ENCODE measurements at regions not wholly inside any gene's neighbourhood (a gene's known extent, or its start where the extent isn't known, plus 50 kb on each side); places are given as distances from the start of the nearest gene placed in this dataset.

DNA sequence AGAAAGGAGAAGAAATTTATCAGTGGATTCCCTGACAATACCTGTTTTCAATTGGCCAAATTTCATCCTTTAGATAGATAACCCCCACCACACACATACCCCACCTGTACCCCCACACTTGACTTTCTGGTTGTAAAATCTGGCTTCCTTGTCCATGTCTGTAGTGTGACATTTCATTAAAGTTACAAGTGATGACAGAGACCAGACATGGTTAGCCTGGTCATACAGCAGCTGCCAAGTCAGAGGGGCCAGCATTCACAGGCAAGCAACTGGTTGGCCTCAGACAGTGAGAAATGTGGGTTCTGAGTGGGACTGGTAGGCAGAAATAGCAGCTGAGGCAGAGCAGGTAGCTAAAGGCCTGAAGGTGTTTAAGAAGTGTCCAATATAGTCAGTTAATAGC is 238.6 kb upstream of the SOX14 start (continued):
- TF ChIP-seq, protein P1, sequence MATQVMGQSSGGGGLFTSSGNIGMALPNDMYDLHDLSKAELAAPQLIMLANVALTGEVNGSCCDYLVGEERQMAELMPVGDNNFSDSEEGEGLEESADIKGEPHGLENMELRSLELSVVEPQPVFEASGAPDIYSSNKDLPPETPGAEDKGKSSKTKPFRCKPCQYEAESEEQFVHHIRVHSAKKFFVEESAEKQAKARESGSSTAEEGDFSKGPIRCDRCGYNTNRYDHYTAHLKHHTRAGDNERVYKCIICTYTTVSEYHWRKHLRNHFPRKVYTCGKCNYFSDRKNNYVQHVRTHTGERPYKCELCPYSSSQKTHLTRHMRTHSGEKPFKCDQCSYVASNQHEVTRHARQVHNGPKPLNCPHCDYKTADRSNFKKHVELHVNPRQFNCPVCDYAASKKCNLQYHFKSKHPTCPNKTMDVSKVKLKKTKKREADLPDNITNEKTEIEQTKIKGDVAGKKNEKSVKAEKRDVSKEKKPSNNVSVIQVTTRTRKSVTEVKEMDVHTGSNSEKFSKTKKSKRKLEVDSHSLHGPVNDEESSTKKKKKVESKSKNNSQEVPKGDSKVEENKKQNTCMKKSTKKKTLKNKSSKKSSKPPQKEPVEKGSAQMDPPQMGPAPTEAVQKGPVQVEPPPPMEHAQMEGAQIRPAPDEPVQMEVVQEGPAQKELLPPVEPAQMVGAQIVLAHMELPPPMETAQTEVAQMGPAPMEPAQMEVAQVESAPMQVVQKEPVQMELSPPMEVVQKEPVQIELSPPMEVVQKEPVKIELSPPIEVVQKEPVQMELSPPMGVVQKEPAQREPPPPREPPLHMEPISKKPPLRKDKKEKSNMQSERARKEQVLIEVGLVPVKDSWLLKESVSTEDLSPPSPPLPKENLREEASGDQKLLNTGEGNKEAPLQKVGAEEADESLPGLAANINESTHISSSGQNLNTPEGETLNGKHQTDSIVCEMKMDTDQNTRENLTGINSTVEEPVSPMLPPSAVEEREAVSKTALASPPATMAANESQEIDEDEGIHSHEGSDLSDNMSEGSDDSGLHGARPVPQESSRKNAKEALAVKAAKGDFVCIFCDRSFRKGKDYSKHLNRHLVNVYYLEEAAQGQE (IDR thresholded peaks at IDR 0.05), result no peak
- no peak for TF ChIP-seq JUND (IDR thresholded peaks at IDR 0.05)
- no peak for TF ChIP-seq HNF4A (conservative IDR thresholded peaks at IDR 0.05)

DNA sequence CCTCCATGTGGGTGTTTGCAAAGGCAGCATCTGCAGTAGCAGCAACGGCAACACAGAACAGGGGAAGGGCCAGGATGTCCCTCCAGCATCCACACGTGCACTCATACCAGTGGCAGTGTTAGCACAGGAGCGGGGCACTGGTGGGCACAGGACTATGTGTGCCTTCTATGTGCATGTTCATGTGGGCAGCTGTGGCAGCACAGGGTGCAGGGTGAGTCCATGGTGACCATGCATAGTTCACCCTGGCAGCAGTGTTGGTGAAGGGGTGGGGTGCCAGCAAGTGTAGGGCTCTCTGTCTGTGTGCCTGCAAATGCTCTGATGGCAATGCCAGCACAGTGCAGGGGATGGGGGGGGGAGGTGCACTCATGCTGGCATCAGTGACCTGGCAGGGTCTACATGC is 222.1 kb upstream of the SOX14 start:
- Histone ChIP-seq H3K27me3 (ENCODE audit: control insufficient read depth in 4 of 4, insufficient read depth in 4 of 4, low read length in 3 of 4) (no peaks in the 10 kb centered on the region), H3K4me3 (ENCODE audit: low read depth in 1 of 3, low read length in 3 of 3) (no peak overlapping the region), H3K27ac (ENCODE audit: low read depth in 1 of 2, low read length in 2 of 2) (no peak overlapping the region), H3K36me3 (ENCODE audit: control insufficient read depth in 4 of 4, insufficient read depth in 3 of 4, low read depth in 1 of 4, low read length in 3 of 4) (no peaks in the 10 kb centered on the region), H3K9ac (ENCODE audit: low read depth in 1 of 2, low read length in 2 of 2) (no peak overlapping the region), H3K9me3 (ENCODE audit: control insufficient read depth in 4 of 4, low read length in 3 of 4) (no peaks in the 10 kb centered on the region), H3K4me1 (ENCODE audit: control insufficient read depth in 4 of 4, insufficient read depth in 4 of 4, low read length in 3 of 4) (no peaks in the 10 kb centered on the region)
- TF ChIP-seq, protein P1 (IDR thresholded peaks at IDR 0.05), result no peak
- no peak for TF ChIP-seq HNF4G (IDR thresholded peaks at IDR 0.05)
- 74% methylated on average over 3 of the region's 3 CpGs for WGBS
- no peak for DNase-seq (ENCODE audit: low spot score)

DNA sequence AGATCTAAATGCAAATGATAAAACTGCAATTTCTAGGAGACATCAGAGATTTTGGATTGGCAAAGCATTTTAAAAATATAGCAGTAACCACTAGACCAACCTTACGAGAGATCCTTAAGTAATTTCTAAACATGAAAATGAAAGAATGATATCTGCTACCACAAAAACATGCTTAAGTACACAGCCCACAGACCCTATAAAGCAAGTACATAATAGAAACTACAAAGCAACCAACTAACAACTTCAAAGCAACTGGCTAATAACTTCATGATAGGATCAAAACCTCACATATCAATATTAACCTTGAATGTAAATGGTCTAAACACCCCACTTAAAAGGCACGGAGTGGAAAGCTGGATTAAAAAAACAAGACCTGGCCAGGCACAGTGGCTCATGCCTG is 209.9 kb upstream of the SOX14 start:
- no peaks in the 10 kb centered on the region for H3K9me3 ChIP-seq (ENCODE audit: control insufficient read depth in 4 of 4, low read length in 3 of 4)
- no peak overlapping the region for H3K27ac ChIP-seq (ENCODE audit: low read depth in 1 of 2, low read length in 2 of 2)
- no peaks in the 10 kb centered on the region for H3K4me1 ChIP-seq (ENCODE audit: control insufficient read depth in 4 of 4, insufficient read depth in 4 of 4, low read length in 3 of 4)
- H3K9ac ChIP-seq (ENCODE audit: low read depth in 1 of 2, low read length in 2 of 2), result no peak overlapping the region
- DNase-seq (ENCODE audit: low spot score), result no peak
- H3K4me3 ChIP-seq (ENCODE audit: low read depth in 1 of 3, low read length in 3 of 3), result no peak overlapping the region
- no peaks in the 10 kb centered on the region for H3K36me3 ChIP-seq (ENCODE audit: control insufficient read depth in 4 of 4, insufficient read depth in 3 of 4, low read depth in 1 of 4, low read length in 3 of 4)
- WGBS, result 75% methylated on average over 2 of the region's 2 CpGs
- H3K27me3 ChIP-seq (ENCODE audit: control insufficient read depth in 4 of 4, insufficient read depth in 4 of 4, low read length in 3 of 4), result peaks cover 0 to 3% (median 0%) of the 10 kb centered on the region in 4 donors
- no peak for TF ChIP-seq GABPA (IDR thresholded peaks at IDR 0.05 in 1 of 2, conservative IDR thresholded peaks at IDR 0.05 in 1 of 2)
- TF ChIP-seq, protein P2, sequence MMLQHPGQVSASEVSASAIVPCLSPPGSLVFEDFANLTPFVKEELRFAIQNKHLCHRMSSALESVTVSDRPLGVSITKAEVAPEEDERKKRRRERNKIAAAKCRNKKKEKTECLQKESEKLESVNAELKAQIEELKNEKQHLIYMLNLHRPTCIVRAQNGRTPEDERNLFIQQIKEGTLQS (IDR thresholded peaks at IDR 0.05), result no peak
- no peak for TF ChIP-seq YY1 (IDR thresholded peaks at IDR 0.05)
- no peak for TF ChIP-seq JUND (IDR thresholded peaks at IDR 0.05)
- TF ChIP-seq, protein P3, sequence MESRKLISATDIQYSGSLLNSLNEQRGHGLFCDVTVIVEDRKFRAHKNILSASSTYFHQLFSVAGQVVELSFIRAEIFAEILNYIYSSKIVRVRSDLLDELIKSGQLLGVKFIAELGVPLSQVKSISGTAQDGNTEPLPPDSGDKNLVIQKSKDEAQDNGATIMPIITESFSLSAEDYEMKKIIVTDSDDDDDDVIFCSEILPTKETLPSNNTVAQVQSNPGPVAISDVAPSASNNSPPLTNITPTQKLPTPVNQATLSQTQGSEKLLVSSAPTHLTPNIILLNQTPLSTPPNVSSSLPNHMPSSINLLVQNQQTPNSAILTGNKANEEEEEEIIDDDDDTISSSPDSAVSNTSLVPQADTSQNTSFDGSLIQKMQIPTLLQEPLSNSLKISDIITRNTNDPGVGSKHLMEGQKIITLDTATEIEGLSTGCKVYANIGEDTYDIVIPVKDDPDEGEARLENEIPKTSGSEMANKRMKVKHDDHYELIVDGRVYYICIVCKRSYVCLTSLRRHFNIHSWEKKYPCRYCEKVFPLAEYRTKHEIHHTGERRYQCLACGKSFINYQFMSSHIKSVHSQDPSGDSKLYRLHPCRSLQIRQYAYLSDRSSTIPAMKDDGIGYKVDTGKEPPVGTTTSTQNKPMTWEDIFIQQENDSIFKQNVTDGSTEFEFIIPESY (IDR thresholded peaks at IDR 0.05), result no peak
- TF ChIP-seq HNF4G (IDR thresholded peaks at IDR 0.05), result no peak
- TF ChIP-seq RXRA (IDR thresholded peaks at IDR 0.05), result no peak
- TF ChIP-seq EGR1 (IDR thresholded peaks at IDR 0.05; ENCODE audit: low read depth in 2 of 2), result no peak
- TF ChIP-seq, protein P4, sequence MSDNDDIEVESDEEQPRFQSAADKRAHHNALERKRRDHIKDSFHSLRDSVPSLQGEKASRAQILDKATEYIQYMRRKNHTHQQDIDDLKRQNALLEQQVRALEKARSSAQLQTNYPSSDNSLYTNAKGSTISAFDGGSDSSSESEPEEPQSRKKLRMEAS (IDR thresholded peaks at IDR 0.05), result no peak
- TF ChIP-seq TAF1 (conservative IDR thresholded peaks at IDR 0.05), result no peak
- TF ChIP-seq NR2F2 (IDR thresholded peaks at IDR 0.05), result no peak
- no peak for TF ChIP-seq FOXA1 (IDR thresholded peaks at IDR 0.05)
- no peak for TF ChIP-seq RAD21 (IDR thresholded peaks at IDR 0.05)
- TF ChIP-seq, protein P1 (IDR thresholded peaks at IDR 0.05), result no peak
- no peak for TF ChIP-seq FOXA2 (IDR thresholded peaks at IDR 0.05)
- TF ChIP-seq HNF4A (conservative IDR thresholded peaks at IDR 0.05), result no peak
- no peak for TF ChIP-seq SP1 (IDR thresholded peaks at IDR 0.05)

Data from liver (tissue), 7 donors.